Mesendoderm (in vitro differentiated cells): ENCODE measurements at regions not wholly inside any gene's neighbourhood (a gene's known extent, or its start where the extent isn't known, plus 50 kb on each side); places are given as distances from the start of the nearest gene placed in this dataset.

Experiments
- DNase-seq: peaks from one replicate; pipeline ENCODE4 v3.0.0; 2013
- H2AK5ac ChIP-seq: 2 replicates; pipeline ENCODE4 v1.6.1; 2013; ENCODE audit warnings: low read length, inconsistent platforms
- H2BK120ac ChIP-seq: 2 replicates; pipeline ENCODE4 v1.6.1; 2013; ENCODE audit warnings: low read depth, mild to moderate bottlenecking, low read length, moderate library complexity, mixed read lengths
- H2BK15ac ChIP-seq: replicated peaks from 2 replicates; pipeline ENCODE4 v1.6.1; 2013; ENCODE audit warnings: low read depth, mild to moderate bottlenecking, moderate library complexity
- H2BK5ac ChIP-seq: 2 replicates; pipeline ENCODE4 v1.6.1; 2013; ENCODE audit warnings: low read length, inconsistent platforms
- H3K18ac ChIP-seq: 2 replicates; pipeline ENCODE4 v1.6.1; 2013; ENCODE audit warnings: mild to moderate bottlenecking, low read length, mixed read lengths
- H3K23ac ChIP-seq: one replicate; pipeline ENCODE4 v1.6.1; 2013; ENCODE audit warnings: low read length
- H3K27ac ChIP-seq: 2 replicates; pipeline ENCODE4 v1.5.1; 2013; ENCODE audit warnings: low read depth, mild to moderate bottlenecking, inconsistent platforms, low read length, moderate library complexity
- H3K27me3 ChIP-seq: 2 replicates; pipeline ENCODE4 v1.6.1; 2013; ENCODE audit warnings: low read length, control low read depth, mild to moderate bottlenecking, inconsistent platforms; ENCODE audit not compliant: insufficient read depth, poor library complexity
- H3K36me3 ChIP-seq: 2 replicates; pipeline ENCODE4 v1.6.1; 2013; ENCODE audit warnings: low read length, inconsistent platforms; ENCODE audit not compliant: control insufficient read depth, insufficient read depth
- H3K4ac ChIP-seq: one replicate; pipeline ENCODE4 v1.6.1; 2013; ENCODE audit warnings: low read depth, mild to moderate bottlenecking, low read length, moderate library complexity
- H3K4me1 ChIP-seq: 2 replicates; pipeline ENCODE4 v1.6.1; 2013; ENCODE audit warnings: low read depth, low read length, inconsistent platforms; ENCODE audit not compliant: control insufficient read depth
- H3K4me2 ChIP-seq: 2 replicates; pipeline ENCODE4 v1.6.1; 2013; ENCODE audit warnings: low read length
- H3K4me3 ChIP-seq: 2 replicates; pipeline ENCODE4 v1.5.1; 2013; ENCODE audit warnings: mild to moderate bottlenecking, low read length
- H3K56ac ChIP-seq: one replicate; pipeline ENCODE4 v1.6.1; 2013; ENCODE audit warnings: low read length
- H3K79me1 ChIP-seq: 2 replicates; pipeline ENCODE4 v1.6.1; 2013; ENCODE audit warnings: low read length, inconsistent platforms
- H3K79me2 ChIP-seq: 2 replicates; pipeline ENCODE4 v1.6.1; 2013; ENCODE audit warnings: mild to moderate bottlenecking, low read length; ENCODE audit not compliant: control insufficient read depth, insufficient read depth
- H3K9ac ChIP-seq: 2 replicates; pipeline ENCODE4 v1.6.1; 2013; ENCODE audit warnings: low read length, inconsistent platforms
- H4K5ac ChIP-seq: one replicate; pipeline ENCODE4 v1.6.1; 2013; ENCODE audit warnings: low read length
- H4K8ac ChIP-seq: one replicate; pipeline ENCODE4 v1.6.1; 2013; ENCODE audit warnings: low read depth, mild to moderate bottlenecking, control low read depth, low read length, moderate library complexity
- WGBS: extraction: QIAGEN DNeasy Blood & Tissue Kit; methylation state at CpG from one replicate; pipeline ENCODE4 v1.1.7; 2013; ENCODE audit warnings: low lambda C conversion rate, missing lambda C conversion rate; ENCODE audit not compliant: insufficient coverage; ENCODE audit errors: extremely low coverage; 5-methylcytosine and 5-hydroxymethylcytosine counted together

GRCh38 chr17:52762794-52763167 is 604.3 kb upstream of the CA10 start:
- H4K8ac ChIP-seq, result no peak overlapping the region
- no peak overlapping the region for H2BK5ac ChIP-seq
- no peak overlapping the region for H3K4me2 ChIP-seq
- no peaks in the 10 kb centered on the region for H3K4me1 ChIP-seq
- no peak overlapping the region for H3K56ac ChIP-seq
- H4K5ac ChIP-seq, result no peak overlapping the region
- H3K9ac ChIP-seq, result no peak overlapping the region
- H3K79me1 ChIP-seq, result no peaks in the 10 kb centered on the region
- H3K27me3 ChIP-seq, result no peaks in the 10 kb centered on the region
- H3K36me3 ChIP-seq, result no peaks in the 10 kb centered on the region
- H2BK120ac ChIP-seq, result no peak overlapping the region
- H3K4me3 ChIP-seq, result no peak overlapping the region
- H2AK5ac ChIP-seq, result no peak overlapping the region
- H3K23ac ChIP-seq, result no peak overlapping the region
- H3K27ac ChIP-seq, result no peak overlapping the region
- H3K4ac ChIP-seq, result no peak overlapping the region
- DNase-seq, result peak; percentile 61
- H2BK15ac ChIP-seq, result no peak overlapping the region
- no peak overlapping the region for H3K18ac ChIP-seq
- WGBS, result no CpG with 5 or more reads among the region's 1 CpG
- no peaks in the 10 kb centered on the region for H3K79me2 ChIP-seq

- H3K18ac ChIP-seq, result no peak overlapping the region
- H3K36me3 ChIP-seq, result no peaks in the 10 kb centered on the region
- peak; percentile 32 for DNase-seq
- H3K27me3 ChIP-seq, result no peaks in the 10 kb centered on the region
- no peak overlapping the region for H4K8ac ChIP-seq
- H3K23ac ChIP-seq, result no peak overlapping the region
- no peak overlapping the region for H3K9ac ChIP-seq
- H3K4me2 ChIP-seq, result no peak overlapping the region
- no peaks in the 10 kb centered on the region for H3K4me1 ChIP-seq
- no peak overlapping the region for H2BK5ac ChIP-seq
- no peak overlapping the region for H3K4ac ChIP-seq
- no peak overlapping the region for H3K27ac ChIP-seq
- H3K79me2 ChIP-seq, result no peaks in the 10 kb centered on the region
- H2AK5ac ChIP-seq, result no peak overlapping the region
- H4K5ac ChIP-seq, result no peak overlapping the region
- H3K79me1 ChIP-seq, result no peaks in the 10 kb centered on the region
- no peak overlapping the region for H3K4me3 ChIP-seq
- WGBS, result no CpG with 5 or more reads among the region's 5 CpGs
- no peak overlapping the region for H3K56ac ChIP-seq
- H2BK15ac ChIP-seq, result no peak overlapping the region
- H2BK120ac ChIP-seq, result no peak overlapping the region
Observed at GRCh38 chr17:52762147-52762793, 603.8 kb upstream of the CA10 start.

- H3K4me1 ChIP-seq, result no peaks in the 10 kb centered on the region
- H2BK5ac ChIP-seq, result no peak overlapping the region
- H3K4me3 ChIP-seq, result no peak overlapping the region
- H3K9ac ChIP-seq, result no peak overlapping the region
- H4K5ac ChIP-seq, result no peak overlapping the region
- H2BK15ac ChIP-seq, result no peak overlapping the region
- no peak overlapping the region for H3K4me2 ChIP-seq
- no CpG with 5 or more reads among the region's 3 CpGs for WGBS
- no peak overlapping the region for H3K4ac ChIP-seq
- no peaks in the 10 kb centered on the region for H3K36me3 ChIP-seq
- H3K23ac ChIP-seq, result no peak overlapping the region
- H3K27ac ChIP-seq, result no peak overlapping the region
- no peak overlapping the region for H3K18ac ChIP-seq
- H3K79me1 ChIP-seq, result no peaks in the 10 kb centered on the region
- H4K8ac ChIP-seq, result no peak overlapping the region
- no peaks in the 10 kb centered on the region for H3K79me2 ChIP-seq
- no peak for DNase-seq
- H2BK120ac ChIP-seq, result no peak overlapping the region
- no peak overlapping the region for H3K56ac ChIP-seq
- H2AK5ac ChIP-seq, result no peak overlapping the region
- H3K27me3 ChIP-seq, result no peaks in the 10 kb centered on the region
Observed at GRCh38 chr17:52759864-52760263, 601.4 kb upstream of the CA10 start.

GRCh38 chr17:52758481-52758880 is 600.0 kb upstream of the CA10 start:
- no CpG with 5 or more reads among the region's 1 CpG for WGBS

GRCh38 chr17:52756746-52757145 is 598.2 kb upstream of the CA10 start:
- Histone ChIP-seq H3K36me3 (no peaks in the 10 kb centered on the region), H3K4me1 (no peaks in the 10 kb centered on the region), H3K4me2 (no peak overlapping the region), H3K9ac (no peak overlapping the region), H2BK15ac (no peak overlapping the region), H4K8ac (no peak overlapping the region), H3K27me3 (no peaks in the 10 kb centered on the region), H3K18ac (no peak overlapping the region), H3K79me1 (no peaks in the 10 kb centered on the region), H3K79me2 (no peaks in the 10 kb centered on the region), H3K23ac (no peak overlapping the region), H3K56ac (no peak overlapping the region), H3K4ac (no peak overlapping the region), H3K27ac (no peak overlapping the region), H4K5ac (no peak overlapping the region), H2AK5ac (no peak overlapping the region), H2BK120ac (no peak overlapping the region), H3K4me3 (no peak overlapping the region), H2BK5ac (no peak overlapping the region)
- no peak for DNase-seq

More at GRCh38 chr17:52758481-52758880, 600.0 kb upstream of the CA10 start:
- Histone ChIP-seq H3K18ac (no peak overlapping the region), H3K79me2 (no peaks in the 10 kb centered on the region), H3K56ac (no peak overlapping the region), H3K4me2 (no peak overlapping the region), H3K4me3 (no peak overlapping the region), H3K4me1 (no peaks in the 10 kb centered on the region), H4K5ac (no peak overlapping the region), H3K27ac (no peak overlapping the region), H3K23ac (no peak overlapping the region), H2BK5ac (no peak overlapping the region), H3K79me1 (no peaks in the 10 kb centered on the region), H2BK15ac (no peak overlapping the region), H3K27me3 (no peaks in the 10 kb centered on the region), H3K36me3 (no peaks in the 10 kb centered on the region), H3K4ac (no peak overlapping the region), H4K8ac (no peak overlapping the region), H2AK5ac (no peak overlapping the region), H2BK120ac (no peak overlapping the region), H3K9ac (no peak overlapping the region)
- DNase-seq, result no peak

- H2BK15ac ChIP-seq, result no peak overlapping the region
- H3K4me1 ChIP-seq, result no peaks in the 10 kb centered on the region
- no peak overlapping the region for H3K4me2 ChIP-seq
- H3K36me3 ChIP-seq, result no peaks in the 10 kb centered on the region
- H3K79me1 ChIP-seq, result no peaks in the 10 kb centered on the region
- no CpG with 5 or more reads among the region's 4 CpGs for WGBS
- H3K79me2 ChIP-seq, result no peaks in the 10 kb centered on the region
- no peak overlapping the region for H4K5ac ChIP-seq
- no peak overlapping the region for H3K9ac ChIP-seq
- no peak overlapping the region for H3K56ac ChIP-seq
- no peaks in the 10 kb centered on the region for H3K27me3 ChIP-seq
- no peak overlapping the region for H4K8ac ChIP-seq
- H2BK5ac ChIP-seq, result no peak overlapping the region
- H3K27ac ChIP-seq, result no peak overlapping the region
- no peak overlapping the region for H2BK120ac ChIP-seq
- H3K4ac ChIP-seq, result no peak overlapping the region
- no peak overlapping the region for H3K18ac ChIP-seq
- no peak overlapping the region for H3K4me3 ChIP-seq
- no peak overlapping the region for H3K23ac ChIP-seq
- DNase-seq, result no peak
- no peak overlapping the region for H2AK5ac ChIP-seq
Observed at GRCh38 chr17:52754838-52755237, 596.3 kb upstream of the CA10 start.
